IPS-11a (cell line): ENCODE measurements at regions not wholly inside any gene's neighbourhood (a gene's known extent, or its start where the extent isn't known, plus 50 kb on each side); places are given as distances from the start of the nearest gene placed in this dataset.
"Not testable (repeated sequence)": the region's sequence is repeated elsewhere in the genome, so short reads cannot be mapped to it uniquely, and the experiment has no call there.

Experiments used
- H3K4me3 ChIP-seq: one replicate; pipeline ENCODE4 v1.5.1; 2013; ENCODE audit warnings: low read depth, low read length, control low read depth

- peak overlapping the region; percentile 47 for H3K4me3 ChIP-seq
Observed at GRCh38 chr7:114084472-114085312, 165.9 kb upstream of the PPP1R3A start.

- H3K4me3 ChIP-seq = peak overlapping the region; percentile 47
Observed at GRCh38 chr7:114084002-114084471, 165.2 kb upstream of the PPP1R3A start.

- H3K4me3 ChIP-seq = peak overlapping the region; percentile 27
Observed at GRCh38 chr7:114083166-114084001, 164.6 kb upstream of the PPP1R3A start.

GRCh38 chr7:114082642-114083165, 163.9 kb upstream of the PPP1R3A start:
- H3K4me3 ChIP-seq = peak overlapping the region; percentile 27

- no peak overlapping the region for H3K4me3 ChIP-seq
Observed at GRCh38 chr7:114081606-114082425, 163.0 kb upstream of the PPP1R3A start.

- H3K4me3 ChIP-seq = not testable (repeated sequence)
Observed at GRCh38 chr7:114077158-114077524, 158.3 kb upstream of the PPP1R3A start.

- not testable (repeated sequence) for H3K4me3 ChIP-seq
Observed at GRCh38 chr7:114076392-114077157, 157.8 kb upstream of the PPP1R3A start.

- no peak overlapping the region for H3K4me3 ChIP-seq
Observed at GRCh38 chr7:114073701-114074100, 154.9 kb upstream of the PPP1R3A start.

- no peak overlapping the region for H3K4me3 ChIP-seq
Observed at GRCh38 chr7:114070246-114070645, 151.4 kb upstream of the PPP1R3A start.

- no peak overlapping the region for H3K4me3 ChIP-seq
Observed at GRCh38 chr7:114062810-114063209, 144.0 kb upstream of the PPP1R3A start.

GRCh38 chr7:114051871-114052331, 133.1 kb upstream of the PPP1R3A start:
- H3K4me3 ChIP-seq = no peak overlapping the region

- H3K4me3 ChIP-seq = no peak overlapping the region
Observed at GRCh38 chr7:114050571-114050970, 131.8 kb upstream of the PPP1R3A start.

GRCh38 chr7:114048386-114049235, 129.8 kb upstream of the PPP1R3A start:
- no peak overlapping the region for H3K4me3 ChIP-seq

GRCh38 chr7:114047889-114048288, 129.1 kb upstream of the PPP1R3A start:
- no peak overlapping the region for H3K4me3 ChIP-seq

GRCh38 chr7:114033475-114033874, 114.7 kb upstream of the PPP1R3A start:
- no peak overlapping the region for H3K4me3 ChIP-seq

- no peak overlapping the region for H3K4me3 ChIP-seq
Observed at GRCh38 chr7:114026486-114027089, 107.8 kb upstream of the PPP1R3A start.

- H3K4me3 ChIP-seq = no peak overlapping the region
Observed at GRCh38 chr7:114021135-114021534, 102.3 kb upstream of the PPP1R3A start.

- H3K4me3 ChIP-seq = no peak overlapping the region
Observed at GRCh38 chr7:114008696-114009095, 89.9 kb upstream of the PPP1R3A start.

GRCh38 chr7:114007386-114007785, 88.6 kb upstream of the PPP1R3A start:
- no peak overlapping the region for H3K4me3 ChIP-seq
